NCI-H2081 treated with DMSO at 0.1 percent for 48 hours (cell line): ENCODE measurements at regions not wholly inside any gene's neighbourhood (a gene's known extent, or its start where the extent isn't known, plus 50 kb on each side); places are given as distances from the start of the nearest gene placed in this dataset.

Source experiments
- DNase-seq: peaks from one replicate; lab custom pipeline; 2025; lab: John Stamatoyannopoulos, UW

GRCh38 chr13:29925457-29926097 is 75.2 kb upstream of the UBL3 start:
- DNase-seq = no peak

GRCh38 chr13:29924482-29925350 is 74.3 kb upstream of the UBL3 start:
- no peak for DNase-seq

- no peak for DNase-seq
Measured at GRCh38 chr13:29923554-29924481, 73.4 kb upstream of the UBL3 start.

GRCh38 chr13:29922896-29923295 is 72.5 kb upstream of the UBL3 start:
- no peak for DNase-seq

- DNase-seq = no peak
Measured at GRCh38 chr13:29922281-29922821, 71.9 kb upstream of the UBL3 start.

- DNase-seq = no peak
Measured at GRCh38 chr13:29921542-29921941, 71.1 kb upstream of the UBL3 start.

GRCh38 chr13:29920025-29920643 is 69.7 kb upstream of the UBL3 start:
- DNase-seq = no peak

GRCh38 chr13:29918845-29919244 is 68.4 kb upstream of the UBL3 start:
- no peak for DNase-seq

GRCh38 chr13:29917650-29918049 is 67.2 kb upstream of the UBL3 start:
- no peak for DNase-seq

- DNase-seq = no peak
Measured at GRCh38 chr13:29914581-29914980, 64.2 kb upstream of the UBL3 start.

- no peak for DNase-seq
Measured at GRCh38 chr13:29911781-29912418, 61.5 kb upstream of the UBL3 start.

- no peak for DNase-seq
Measured at GRCh38 chr13:29909975-29910674, 59.7 kb upstream of the UBL3 start.

- no peak for DNase-seq
Measured at GRCh38 chr13:29909081-29909730, 58.8 kb upstream of the UBL3 start.

GRCh38 chr13:29908416-29909080 is 58.1 kb upstream of the UBL3 start:
- DNase-seq = no peak

GRCh38 chr13:29907670-29908069 is 57.3 kb upstream of the UBL3 start:
- no peak for DNase-seq

GRCh38 chr13:29906432-29907011 is 56.1 kb upstream of the UBL3 start:
- DNase-seq = no peak

GRCh38 chr13:29905845-29906244 is 55.4 kb upstream of the UBL3 start:
- no peak for DNase-seq

GRCh38 chr13:29903996-29904395 is 53.6 kb upstream of the UBL3 start:
- no peak for DNase-seq

GRCh38 chr13:29903543-29903942 is 53.1 kb upstream of the UBL3 start:
- no peak for DNase-seq
